NT2/D1 (cell line): ENCODE measurements at regions not wholly inside any gene's neighbourhood (a gene's known extent, or its start where the extent isn't known, plus 50 kb on each side); places are given as distances from the start of the nearest gene placed in this dataset.

Source experiments
- DNase-seq: peaks from one replicate; pipeline ENCODE4 v3.0.0-alpha.2; 2011; ENCODE audit warnings: low read depth, low spot score
- H3K27me3 ChIP-seq: 2 replicates; pipeline ENCODE4 v1.6.0; 2011; ENCODE audit warnings: mild to moderate bottlenecking; ENCODE audit not compliant: insufficient read length, insufficient read depth
- H3K36me3 ChIP-seq: 2 replicates; pipeline ENCODE4 v1.6.1; 2011; ENCODE audit warnings: mild to moderate bottlenecking, low read length, mixed read lengths; ENCODE audit not compliant: insufficient read depth, insufficient read length
- H3K4me1 ChIP-seq: 2 replicates; pipeline ENCODE4 v1.5.1; 2011; ENCODE audit not compliant: insufficient read depth, insufficient read length
- H3K4me3 ChIP-seq: 2 replicates; pipeline ENCODE4 v1.5.1; 2011; ENCODE audit warnings: low read depth; ENCODE audit not compliant: insufficient read length
- H3K9ac ChIP-seq: 2 replicates; pipeline ENCODE4 v1.6.0; 2011; ENCODE audit warnings: low read depth; ENCODE audit not compliant: insufficient read length
- H3K9me3 ChIP-seq: 2 replicates; pipeline ENCODE4 v1.5.1; 2011; ENCODE audit warnings: mild to moderate bottlenecking, low read length; ENCODE audit not compliant: insufficient read depth
- SUZ12 ChIP-seq: IDR thresholded peaks from 2 replicates; pipeline ENCODE4 v1.6.1; 2011; ENCODE audit not compliant: insufficient read length, insufficient read depth; ENCODE audit errors: extremely low read depth
- YY1 ChIP-seq: IDR thresholded peaks from 2 replicates; pipeline ENCODE4 v1.6.1; 2011; ENCODE audit not compliant: insufficient read length, insufficient read depth
- ZNF274 ChIP-seq: IDR thresholded peaks from 2 replicates; pipeline ENCODE4 v1.6.1; 2011; ENCODE audit warnings: mild to moderate bottlenecking, low read depth, low read length

GRCh38 chr21:30935121-30935888 lies 53.9 kb upstream of the KRTAP11-1 start:
- no peak for TF ChIP-seq YY1
- no peak for TF ChIP-seq ZNF274
- TF ChIP-seq SUZ12 = no peak
- H3K4me1 ChIP-seq = no peaks in the 10 kb centered on the region
- no peak for DNase-seq
- no peaks in the 10 kb centered on the region for H3K27me3 ChIP-seq
- H3K9ac ChIP-seq = no peak overlapping the region
- H3K9me3 ChIP-seq = peaks cover 10% of the 10 kb centered on the region; the same call in 1 of the 2 replicates
- no peaks in the 10 kb centered on the region for H3K36me3 ChIP-seq
- no peak overlapping the region for H3K4me3 ChIP-seq

DNA sequence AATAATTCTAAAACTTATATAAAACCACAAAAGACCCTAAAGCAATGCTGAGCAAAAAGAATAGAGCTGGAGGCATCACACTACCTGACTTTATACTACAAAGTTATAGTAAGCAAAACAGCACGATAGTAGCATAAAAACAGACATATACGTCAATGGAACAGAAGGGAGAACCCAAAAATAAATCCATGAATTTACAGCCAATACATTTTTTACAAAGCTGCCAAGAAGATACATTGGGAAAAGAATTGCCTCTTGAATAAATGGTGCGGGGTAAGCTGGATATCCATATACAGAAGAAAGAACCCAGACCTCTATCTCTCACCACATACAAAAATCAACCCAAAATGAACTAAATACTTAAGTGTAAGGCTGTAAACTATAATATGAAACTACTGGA lies 51.3 kb upstream of the KRTAP11-1 start:
- no peak for DNase-seq
- peaks cover 10% of the 10 kb centered on the region; the same call in 1 of the 2 replicates for H3K9me3 ChIP-seq
- no peak overlapping the region for H3K9ac ChIP-seq
- no peaks in the 10 kb centered on the region for H3K4me1 ChIP-seq
- no peak overlapping the region for H3K4me3 ChIP-seq
- H3K36me3 ChIP-seq = no peaks in the 10 kb centered on the region
- TF ChIP-seq SUZ12 (no peak), YY1 (no peak), ZNF274 (no peak)
- H3K27me3 ChIP-seq = no peaks in the 10 kb centered on the region
